ENCODE measurements at regions not wholly inside any gene's neighbourhood (a gene's known extent, or its start where the extent isn't known, plus 50 kb on each side); places are given as distances from the start of the nearest gene placed in this dataset.

- no peak overlapping the region for H3K4me3 ChIP-seq (replicated peaks in 1 of 2; ENCODE audit: low read depth in 2 of 2, low read length in 2 of 2)
- TF ChIP-seq CTCF (IDR thresholded peaks at IDR 0.05; ENCODE audit: low read depth, low read length) = no peak
- peak in 1 of 2 donors; percentile 22 for DNase-seq (ENCODE audit: low read depth in 2 of 2)
These were observed 173.8 kb upstream of the SOX21 start for GRCh38 chr13:94886191-94886590.

- no peak for TF ChIP-seq CTCF (IDR thresholded peaks at IDR 0.05; ENCODE audit: low read depth, low read length)
- DNase-seq (ENCODE audit: low read depth in 2 of 2) = no peak
- no peak overlapping the region for H3K4me3 ChIP-seq (replicated peaks in 1 of 2; ENCODE audit: low read depth in 2 of 2, low read length in 2 of 2)
These were observed 168.1 kb upstream of the SOX21 start for GRCh38 chr13:94880463-94880862.

- no peak for DNase-seq (ENCODE audit: low read depth in 2 of 2)
- H3K4me3 ChIP-seq (replicated peaks in 1 of 2; ENCODE audit: low read depth in 2 of 2, low read length in 2 of 2) = no peak overlapping the region
- TF ChIP-seq CTCF (IDR thresholded peaks at IDR 0.05; ENCODE audit: low read depth, low read length) = no peak
These were observed 166.3 kb upstream of the SOX21 start for GRCh38 chr13:94878602-94879165.

GRCh38 chr13:94864474-94864873 lies 152.1 kb upstream of the SOX21 start:
- H3K4me3 ChIP-seq (replicated peaks in 1 of 2; ENCODE audit: low read depth in 2 of 2, low read length in 2 of 2) = no peak overlapping the region
- DNase-seq (ENCODE audit: low read depth in 2 of 2) = no peak
- no peak for TF ChIP-seq CTCF (IDR thresholded peaks at IDR 0.05; ENCODE audit: low read depth, low read length)

GRCh38 chr13:94860981-94861407 lies 148.6 kb upstream of the SOX21 start:
- peak; percentile 22 to 29 for DNase-seq (ENCODE audit: low read depth in 2 of 2)
- TF ChIP-seq CTCF (IDR thresholded peaks at IDR 0.05; ENCODE audit: low read depth, low read length) = no peak
- peak overlapping the region in 1 of 2 donors; percentile 12 for H3K4me3 ChIP-seq (replicated peaks in 1 of 2; ENCODE audit: low read depth in 2 of 2, low read length in 2 of 2)

- H3K4me3 ChIP-seq (replicated peaks in 1 of 2; ENCODE audit: low read depth in 2 of 2, low read length in 2 of 2) = no peak overlapping the region
- TF ChIP-seq CTCF (IDR thresholded peaks at IDR 0.05; ENCODE audit: low read depth, low read length) = no peak
- no peak for DNase-seq (ENCODE audit: low read depth in 2 of 2)
These were observed 147.5 kb upstream of the SOX21 start for GRCh38 chr13:94859811-94860210.

GRCh38 chr13:94859278-94859691 lies 146.9 kb upstream of the SOX21 start:
- peak in 1 of 2 donors; percentile 85 for DNase-seq (ENCODE audit: low read depth in 2 of 2)
- no peak for TF ChIP-seq CTCF (IDR thresholded peaks at IDR 0.05; ENCODE audit: low read depth, low read length)
- H3K4me3 ChIP-seq (replicated peaks in 1 of 2; ENCODE audit: low read depth in 2 of 2, low read length in 2 of 2) = no peak overlapping the region
